ENCODE measurements at regions not wholly inside any gene's neighbourhood (a gene's known extent, or its start where the extent isn't known, plus 50 kb on each side); places are given as distances from the start of the nearest gene placed in this dataset.

- TF ChIP-seq CTCF (conservative IDR thresholded peaks at IDR 0.05; ENCODE audit: low read length) = no peak
- no peak for TF ChIP-seq EZH2phosphoT487 (IDR thresholded peaks at IDR 0.05; ENCODE audit: borderline replicate concordance)
Observed at GRCh38 chr3:11901286-11901875, 54.7 kb upstream of the TAMM41 start.
